Neural progenitor cell (in vitro differentiated cells): ENCODE measurements at regions not wholly inside any gene's neighbourhood (a gene's known extent, or its start where the extent isn't known, plus 50 kb on each side); places are given as distances from the start of the nearest gene placed in this dataset.
"Not testable (repeated sequence)": the region's sequence is repeated elsewhere in the genome, so short reads cannot be mapped to it uniquely, and the experiment has no call there.

ENCODE experiments used
- EZH2 ChIP-seq: fragments of 200-600 bp; sonication (generic); IDR thresholded peaks from 2 replicates; pipeline ENCODE4 v1.6.1; 2017; ENCODE audit warnings: antibody characterized with exemption, mild to moderate bottlenecking, moderate library complexity
- TF ChIP-seq, protein P1 (sequence below): fragments of 200-600 bp; sonication (generic); IDR thresholded peaks from 2 replicates; pipeline ENCODE4 v1.5.1; 2017; ENCODE audit warnings: antibody characterized with exemption, mild to moderate bottlenecking

DNA sequence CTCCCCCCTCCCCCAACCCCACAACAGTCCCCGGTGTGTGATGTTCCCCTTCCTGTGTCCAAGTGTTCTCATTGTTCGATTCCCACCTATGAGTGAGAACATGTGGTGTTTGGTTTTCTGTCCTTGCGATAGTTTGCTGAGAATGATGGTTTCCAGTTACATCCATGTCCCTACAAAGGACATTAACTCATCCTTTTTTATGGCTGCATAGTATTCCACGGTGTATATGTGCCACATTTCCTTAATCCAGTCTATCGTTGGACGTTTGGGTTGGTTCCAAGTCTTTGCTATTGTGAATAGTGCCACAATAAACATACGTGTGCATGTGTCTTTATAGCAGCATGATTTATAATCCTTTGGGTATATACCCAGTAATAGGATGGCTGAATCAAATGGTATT is 107.3 kb downstream of the ZNF648 start:
- TF ChIP-seq, protein P1, sequence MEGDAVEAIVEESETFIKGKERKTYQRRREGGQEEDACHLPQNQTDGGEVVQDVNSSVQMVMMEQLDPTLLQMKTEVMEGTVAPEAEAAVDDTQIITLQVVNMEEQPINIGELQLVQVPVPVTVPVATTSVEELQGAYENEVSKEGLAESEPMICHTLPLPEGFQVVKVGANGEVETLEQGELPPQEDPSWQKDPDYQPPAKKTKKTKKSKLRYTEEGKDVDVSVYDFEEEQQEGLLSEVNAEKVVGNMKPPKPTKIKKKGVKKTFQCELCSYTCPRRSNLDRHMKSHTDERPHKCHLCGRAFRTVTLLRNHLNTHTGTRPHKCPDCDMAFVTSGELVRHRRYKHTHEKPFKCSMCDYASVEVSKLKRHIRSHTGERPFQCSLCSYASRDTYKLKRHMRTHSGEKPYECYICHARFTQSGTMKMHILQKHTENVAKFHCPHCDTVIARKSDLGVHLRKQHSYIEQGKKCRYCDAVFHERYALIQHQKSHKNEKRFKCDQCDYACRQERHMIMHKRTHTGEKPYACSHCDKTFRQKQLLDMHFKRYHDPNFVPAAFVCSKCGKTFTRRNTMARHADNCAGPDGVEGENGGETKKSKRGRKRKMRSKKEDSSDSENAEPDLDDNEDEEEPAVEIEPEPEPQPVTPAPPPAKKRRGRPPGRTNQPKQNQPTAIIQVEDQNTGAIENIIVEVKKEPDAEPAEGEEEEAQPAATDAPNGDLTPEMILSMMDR: not testable (repeated sequence)
- not testable (repeated sequence) for TF ChIP-seq EZH2
